K562 (cell line): ENCODE measurements at regions not wholly inside any gene's neighbourhood (a gene's known extent, or its start where the extent isn't known, plus 50 kb on each side); places are given as distances from the start of the nearest gene placed in this dataset.

Source experiments
- ATAC-seq: fragments of 200-7000 bp; cut with Tn5 transposase; 3 replicates; pipeline ENCODE4 v1.9.1; 2020; ENCODE audit warnings: moderate library complexity
- BruUV-seq: library from RNA; stranded (reverse); fragments of 400-500 nt; replicated peaks from 2 replicates; lab custom pipeline; 2021; lab: Mats Ljungman, UMichigan
- CTCF ChIA-PET: fragments of 300-600 bp; formaldehyde crosslinking; extraction: SDS; loops from one replicate; lab custom pipeline; 2021; ENCODE audit warnings: low intra/inter-chr PET ratio; lab: Yijun Ruan, JAX
- POLR2A ChIA-PET: fragments of 300-600, 350-650 bp; sonication (Branson Sonifier 250); formaldehyde crosslinking; extraction: SDS; loops from one replicate; lab custom pipeline; 2021; ENCODE audit warnings: antibody characterized with exemption, inconsistent platforms; lab: Yijun Ruan, JAX
- DNase-seq, 4 experiments: peaks; one replicate each; pipeline versions ENCODE4 v3.0.0 to v3.0.0-alpha.2; 2011 to 2018; ENCODE audit warnings: low spot score in 3 of 4, mixed read lengths in 3 of 4; ENCODE audit errors: extremely low read depth in 1 of 4
- FAIRE-seq: peaks from 2 replicates; lab custom pipeline; 2011; peaks lifted over from hg19 to GRCh38; lab: Jason Lieb, UNC
- H2AFZ ChIP-seq: 2 replicates; pipeline ENCODE4 v1.6.0; 2011; ENCODE audit warnings: low read depth, low read length, control low read depth, inconsistent platforms
- H3K27ac ChIP-seq: fragments of 200-600 bp; 3 replicates; pipeline ENCODE4 v1.8.0; 2011; ENCODE audit warnings: low read depth, mild to moderate bottlenecking, control low read depth, inconsistent platforms, low read length, moderate library complexity, mixed read lengths; ENCODE audit errors: extremely low read depth
- H3K27me3 ChIP-seq, 2 experiments: fragments of 300-600 bp in 1 of 2; 2 replicates in 1 of 2; 3 replicates in 1 of 2; pipeline versions ENCODE4 v1.6.0 to v1.8.0; 2011; ENCODE audit warnings: inconsistent platforms in 2 of 2, low read length in 2 of 2, mild to moderate bottlenecking in 1 of 2, mixed read lengths in 1 of 2, moderate library complexity in 1 of 2; ENCODE audit not compliant: control insufficient read depth in 2 of 2, insufficient read depth in 2 of 2
- H3K36me3 ChIP-seq: fragments of 300-600 bp; 3 replicates; pipeline ENCODE4 v1.8.0; 2011; ENCODE audit warnings: mild to moderate bottlenecking, low read length, inconsistent platforms; ENCODE audit not compliant: control insufficient read depth, insufficient read depth
- H3K4me1 ChIP-seq, 2 experiments: fragments of 200-600 bp in 1 of 2; replicated peaks in 1 of 2; 2 replicates in 1 of 2; 3 replicates in 1 of 2; pipeline versions ENCODE4 v1.5.1 to v1.8.0; 2011; ENCODE audit warnings: inconsistent platforms in 2 of 2, low read length in 2 of 2, mild to moderate bottlenecking in 1 of 2, mixed read lengths in 1 of 2, moderate library complexity in 1 of 2; ENCODE audit not compliant: control insufficient read depth in 2 of 2, insufficient read depth in 2 of 2
- H3K4me2 ChIP-seq: 2 replicates; pipeline ENCODE4 v1.6.1; 2011; ENCODE audit warnings: low read length, control low read depth, inconsistent platforms, mixed read lengths; ENCODE audit not compliant: insufficient read depth
- H3K4me3 ChIP-seq: fragments of 200-600 bp; sonication (generic), shearing (Covaris generic); 2 replicates; pipeline ENCODE4 v1.5.1; 2016; ENCODE audit warnings: control low read depth, inconsistent platforms
- H3K79me2 ChIP-seq: fragments of 200-600 bp; 3 replicates; pipeline ENCODE4 v1.8.0; 2011; ENCODE audit warnings: low read length, inconsistent platforms; ENCODE audit not compliant: control insufficient read depth, insufficient read depth
- H3K9ac ChIP-seq, 2 experiments: 2 replicates each; pipeline versions ENCODE4 v1.6.0 to v1.6.1; 2011; ENCODE audit warnings: low read depth in 2 of 2, low read length in 2 of 2, control low read depth in 1 of 2, inconsistent platforms in 1 of 2, mild to moderate bottlenecking in 1 of 2, mixed read lengths in 1 of 2; ENCODE audit not compliant: insufficient read depth in 1 of 2
- H3K9me1 ChIP-seq: one replicate; pipeline ENCODE4 v1.6.0; 2011; ENCODE audit warnings: inconsistent platforms, mild to moderate bottlenecking, low read length, moderate library complexity; ENCODE audit not compliant: control insufficient read depth, insufficient read depth
- H3K9me3 ChIP-seq: replicated peaks from 2 replicates; pipeline ENCODE4 v1.5.1; 2011; ENCODE audit warnings: low read depth, low read length, inconsistent platforms; ENCODE audit not compliant: control insufficient read depth, insufficient read depth
- H4K20me1 ChIP-seq: replicated peaks from 2 replicates; pipeline ENCODE4 v1.6.1; 2011; ENCODE audit warnings: low read length, inconsistent platforms, mixed read lengths; ENCODE audit not compliant: control insufficient read depth, insufficient read depth
- FOXM1 ChIP-seq, 2 experiments: fragments of 450-650 bp in 1 of 2; sonication (generic) in 1 of 2; formaldehyde crosslinking in 1 of 2; IDR thresholded peaks; 2 replicates each; pipeline versions ENCODE4 v1.6.1 to v1.9.0; 2017 to 2022; ENCODE audit warnings: low read depth in 2 of 2, mild to moderate bottlenecking in 2 of 2, missing genetic modification reagents in 1 of 2, moderate library complexity in 1 of 2
- MIER1 ChIP-seq: fragments of 450-650 bp; IDR thresholded peaks from 2 replicates; pipeline ENCODE4 v1.6.1; 2016; ENCODE audit warnings: antibody characterized with exemption, mild to moderate bottlenecking, low read depth
- MLLT1 ChIP-seq, 2 experiments: fragments of 450-650 bp; IDR thresholded peaks; 2 replicates each; pipeline ENCODE4 v1.6.1; 2016
- MTA2 ChIP-seq: fragments of 450-650 bp; IDR thresholded peaks from 2 replicates; pipeline ENCODE4 v1.6.1; 2016; ENCODE audit warnings: low read depth
- POLR3A ChIP-seq: IDR thresholded peaks from 2 replicates; pipeline ENCODE4 v1.6.1; 2011; ENCODE audit warnings: borderline replicate concordance, mild to moderate bottlenecking, moderate library complexity; ENCODE audit not compliant: insufficient read length, insufficient read depth; ENCODE audit errors: extremely low read depth
- TCF7L2 ChIP-seq: fragments of 150-350 bp; IDR thresholded peaks from 2 replicates; pipeline ENCODE4 v1.6.1; 2016; ENCODE audit warnings: low read depth, mild to moderate bottlenecking, low read length, moderate library complexity
- XRCC4 ChIP-seq: IDR thresholded peaks from one replicate; pipeline ENCODE4 v1.6.1; 2011; ENCODE audit not compliant: insufficient read depth, insufficient read length; ENCODE audit errors: extremely low read depth
- ZNF699 ChIP-seq: fragments of 250-450 bp; sonication (Bioruptor Pico); IDR thresholded peaks from 2 replicates; pipeline ENCODE4 v1.8.0; 2021; ENCODE audit warnings: mild to moderate bottlenecking, moderate library complexity; ENCODE audit not compliant: insufficient replicate concordance
- WGBS: fragments of 100-300 bp; shearing (Covaris generic); methylation state at CpG from one replicate; pipeline ENCODE4 v1.1.6; 2016; ENCODE audit warnings: low coverage, mixed read lengths; ENCODE audit not compliant: insufficient coverage; ENCODE audit errors: missing lambda C conversion rate; 5-methylcytosine and 5-hydroxymethylcytosine counted together
- in situ Hi-C: fragments of 300-500 bp; cut with MboI; formaldehyde crosslinking; loops from 4 replicates; pipeline ENCODE4 v1.15.0; 2018; ENCODE audit warnings: inconsistent platforms, mixed read lengths
- intact Hi-C: fragments of 100-400 bp; cut with micrococcal nuclease; formaldehyde crosslinking; loops from 2 replicates; pipeline ENCODE4 v1.14.2; 2022

DNA sequence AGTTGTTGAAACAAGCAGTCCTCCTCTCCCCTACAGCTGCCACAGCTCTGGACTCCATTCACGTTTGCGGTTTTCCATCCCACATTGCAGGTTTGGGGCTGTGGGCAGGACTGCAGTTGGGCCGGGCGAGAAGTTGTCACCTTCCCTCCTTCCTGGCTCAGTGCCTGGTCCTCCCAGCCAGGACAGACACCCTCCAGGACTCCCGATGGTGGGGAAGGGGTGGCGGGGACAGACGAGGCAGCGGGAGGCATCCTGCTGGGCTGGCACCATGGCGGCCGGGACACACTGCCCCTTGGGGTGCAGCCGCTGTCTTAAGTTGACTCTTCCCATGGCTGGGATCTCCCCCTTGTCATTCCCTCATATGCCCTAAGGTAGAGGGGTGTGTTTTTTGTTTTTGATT lies 615.2 kb downstream of the BRD1 start:
- 2% methylated on average over 8 of the region's 11 CpGs for WGBS
- no peak overlapping the region for H2AFZ ChIP-seq
- H3K4me3 ChIP-seq = no peak overlapping the region
- FAIRE-seq (no peak), ATAC-seq (no peak)
- H3K9ac ChIP-seq = no peak overlapping the region
- no peaks in the 10 kb centered on the region for H3K36me3 ChIP-seq
- no peak overlapping the region for H3K27ac ChIP-seq
- CTCF ChIA-PET = interaction anchor here (0.6 kb wide), 1 partner anchor 15 kb away, joined by 4 read pairs; no protein-coding TSS in a partner anchor
- BruUV-seq = no TSS peak
- H3K27me3 ChIP-seq = no peaks in the 10 kb centered on the region
- H3K79me2 ChIP-seq = no peaks in the 10 kb centered on the region
- no peaks in the 10 kb centered on the region for H3K9me3 ChIP-seq
- intact Hi-C loops = no loop called here
- H3K4me1 ChIP-seq = no peaks in the 10 kb centered on the region
- no peak for TF ChIP-seq FOXM1 (IDR thresholded peaks at IDR 0.05; ENCODE audit: low read depth)
- no peak for TF ChIP-seq FOXM1 (CRISPR knock-in tag; IDR thresholded peaks at IDR 0.05; ENCODE audit: low read depth)
- TF ChIP-seq MTA2 = no peak
- no peak for TF ChIP-seq POLR3A
- no peak for TF ChIP-seq XRCC4
- TF ChIP-seq MLLT1 (IDR thresholded peaks at IDR 0.05) = no peak
- TF ChIP-seq ZNF699 = no peak
- no peak for TF ChIP-seq MIER1
- no peak for TF ChIP-seq TCF7L2
- TF ChIP-seq, all 486 proteins: peak for 0
- DNase-seq = no peak
- Histone ChIP-seq H3K4me2 (no peak overlapping the region), H4K20me1 (no peaks in the 10 kb centered on the region), H3K9me1 (no peaks in the 10 kb centered on the region)
- in situ Hi-C loops = no loop called here
- POLR2A ChIA-PET = no interaction called here
